ENCODE measurements at regions not wholly inside any gene's neighbourhood (a gene's known extent, or its start where the extent isn't known, plus 50 kb on each side); places are given as distances from the start of the nearest gene placed in this dataset.
"Not testable (repeated sequence)": the region's sequence is repeated elsewhere in the genome, so short reads cannot be mapped to it uniquely, and the experiment has no call there.

- peaks cover 0 to 17% (median 9%) of the 10 kb centered on the region in 8 donors for H3K9me3 Mint-ChIP-seq
- intact Hi-C loops (cut with micrococcal nuclease) = no loop called here
- ChIA-PET CTCF (ENCODE audit: partially characterized antibody) (no interaction called here), POLR2A (ENCODE audit: partially characterized antibody) (no interaction called here)
- no peak for DNase-seq
- H3K27ac Mint-ChIP-seq = no peak overlapping the region
- Histone ChIP-seq H3K27me3 (ENCODE audit: insufficient read depth, low read length) (no peaks in the 10 kb centered on the region), H3K36me3 (ENCODE audit: insufficient read depth, low read length) (no peaks in the 10 kb centered on the region), H3K9me3 (ENCODE audit: control insufficient read depth in 1 of 2, low read length in 2 of 2) (no peaks in the 10 kb centered on the region), H3K27ac (ENCODE audit: low read depth, low read length) (no peak overlapping the region), H3K4me1 (ENCODE audit: insufficient read depth, low read length) (no peaks in the 10 kb centered on the region), H3K4me3 (ENCODE audit: low read length in 2 of 2) (no peak overlapping the region)
- no peaks in the 10 kb centered on the region for H3K36me3 Mint-ChIP-seq
- H3K4me3 Mint-ChIP-seq = no peak overlapping the region
- no peaks in the 10 kb centered on the region for H3K27me3 Mint-ChIP-seq
- H3K4me1 Mint-ChIP-seq = no peaks in the 10 kb centered on the region
These were observed 1365.6 kb downstream of the OLFM4 start for GRCh38 chr13:54394085-54394700.

DNA sequence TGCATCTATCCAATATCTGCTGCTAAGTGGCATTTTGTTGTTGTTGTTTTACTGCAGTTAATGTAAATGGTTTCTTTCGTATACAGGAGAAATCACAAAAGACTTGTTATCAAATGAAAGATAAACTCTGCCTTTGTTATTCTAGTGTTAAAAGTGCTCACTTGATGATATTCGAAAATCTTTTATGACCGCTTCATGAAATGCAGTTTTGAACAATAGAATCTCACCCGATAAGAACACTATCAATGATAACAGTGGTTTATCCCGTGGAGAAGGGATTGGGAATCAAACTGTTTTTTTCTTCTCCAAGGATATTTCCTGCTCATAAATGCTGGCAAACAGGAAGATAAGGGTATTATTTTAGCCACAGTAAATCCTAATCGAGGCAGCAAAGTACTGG is 1366.3 kb downstream of the OLFM4 start:
- H3K36me3 Mint-ChIP-seq = no peaks in the 10 kb centered on the region
- no peak overlapping the region for H3K4me3 Mint-ChIP-seq
- ChIA-PET CTCF (ENCODE audit: partially characterized antibody) (no interaction called here), POLR2A (ENCODE audit: partially characterized antibody) (no interaction called here)
- Histone ChIP-seq H3K9me3 (ENCODE audit: control insufficient read depth in 1 of 2, low read length in 2 of 2) (no peaks in the 10 kb centered on the region), H3K27ac (ENCODE audit: low read depth, low read length) (no peak overlapping the region), H3K4me3 (ENCODE audit: low read length in 2 of 2) (no peak overlapping the region), H3K36me3 (ENCODE audit: insufficient read depth, low read length) (no peaks in the 10 kb centered on the region), H3K4me1 (ENCODE audit: insufficient read depth, low read length) (no peaks in the 10 kb centered on the region), H3K27me3 (ENCODE audit: insufficient read depth, low read length) (no peaks in the 10 kb centered on the region)
- no peaks in the 10 kb centered on the region for H3K27me3 Mint-ChIP-seq
- no peaks in the 10 kb centered on the region for H3K4me1 Mint-ChIP-seq
- intact Hi-C loops (cut with micrococcal nuclease) = no loop called here
- no peak overlapping the region for H3K27ac Mint-ChIP-seq
- peaks cover 0 to 21% (median 7%) of the 10 kb centered on the region in 8 donors for H3K9me3 Mint-ChIP-seq
- no peak for DNase-seq

DNA sequence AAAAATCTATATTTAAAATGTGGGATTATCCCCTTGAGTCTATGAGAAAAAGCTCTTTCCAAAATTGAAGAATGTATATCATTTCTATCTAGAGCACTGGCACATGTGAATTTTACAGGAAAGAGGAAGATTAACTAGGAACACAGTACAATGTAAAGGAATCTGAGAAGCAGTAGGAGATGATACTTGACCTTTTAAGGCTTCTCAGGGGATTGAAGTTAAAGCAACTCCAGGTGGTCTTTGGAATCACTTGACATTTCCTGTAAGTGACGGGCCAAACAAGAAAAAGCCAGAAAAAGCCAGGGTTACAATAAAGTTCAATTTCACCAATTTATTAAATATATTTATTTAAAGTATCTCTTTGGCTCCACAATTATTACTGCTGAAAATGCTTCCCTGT is 1373.9 kb downstream of the OLFM4 start:
- no peaks in the 10 kb centered on the region for H3K4me1 Mint-ChIP-seq
- no peak overlapping the region for H3K27ac ChIP-seq (ENCODE audit: low read depth, low read length)
- ChIA-PET POLR2A (ENCODE audit: partially characterized antibody) (no interaction called here), CTCF (ENCODE audit: partially characterized antibody) (no interaction called here)
- DNase-seq = no peak
- H3K4me1 ChIP-seq (ENCODE audit: insufficient read depth, low read length) = no peaks in the 10 kb centered on the region
- no peaks in the 10 kb centered on the region for H3K27me3 ChIP-seq (ENCODE audit: insufficient read depth, low read length)
- H3K27ac Mint-ChIP-seq = no peak overlapping the region
- H3K9me3 ChIP-seq (ENCODE audit: control insufficient read depth in 1 of 2, low read length in 2 of 2) = no peaks in the 10 kb centered on the region
- H3K36me3 Mint-ChIP-seq = no peaks in the 10 kb centered on the region
- no peak overlapping the region for H3K4me3 ChIP-seq (ENCODE audit: low read length in 2 of 2)
- H3K36me3 ChIP-seq (ENCODE audit: insufficient read depth, low read length) = no peaks in the 10 kb centered on the region
- intact Hi-C loops (cut with micrococcal nuclease) = no loop called here
- H3K4me3 Mint-ChIP-seq = no peak overlapping the region
- H3K9me3 Mint-ChIP-seq = peaks cover 0 to 15% (median 11%) of the 10 kb centered on the region in 8 donors
- no peaks in the 10 kb centered on the region for H3K27me3 Mint-ChIP-seq

DNA sequence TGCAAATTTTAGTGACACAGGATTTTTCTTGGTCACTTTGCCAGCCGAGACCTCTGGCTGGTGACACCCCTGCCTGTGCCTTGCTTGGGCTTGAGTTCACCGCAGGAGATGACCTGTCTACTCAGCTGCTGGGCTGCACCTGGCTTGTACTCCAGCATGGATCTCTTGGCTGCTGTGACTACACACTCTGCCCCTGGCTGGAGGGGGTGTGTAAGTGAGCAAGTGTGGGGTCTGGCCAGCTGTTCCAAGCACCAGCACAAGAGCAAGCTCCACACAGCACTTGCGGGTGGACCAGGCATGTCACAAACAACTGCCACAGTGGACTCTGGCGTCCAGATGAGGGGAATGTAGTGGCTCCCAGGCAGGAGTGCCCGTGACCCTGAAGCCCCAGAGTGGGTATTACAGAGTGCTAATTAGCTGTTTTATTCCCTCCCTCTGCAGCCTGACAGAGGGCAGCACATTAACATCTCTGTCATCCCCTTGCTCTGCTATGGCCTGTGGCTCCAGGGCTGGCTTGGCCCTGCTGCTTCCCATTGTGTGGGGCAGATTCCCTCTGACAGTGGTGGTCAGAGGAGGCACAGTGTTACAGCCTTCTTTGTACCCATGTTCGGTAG is 1387.2 kb downstream of the OLFM4 start:
- intact Hi-C loops (cut with micrococcal nuclease) = no loop called here
- CTCF ChIA-PET (ENCODE audit: partially characterized antibody) = no interaction called here
- H3K9me3 ChIP-seq (ENCODE audit: control insufficient read depth in 1 of 2, low read length in 2 of 2) = no peaks in the 10 kb centered on the region
- no peaks in the 10 kb centered on the region for H3K4me1 ChIP-seq (ENCODE audit: insufficient read depth, low read length)
- H3K36me3 ChIP-seq (ENCODE audit: insufficient read depth, low read length) = no peaks in the 10 kb centered on the region
- no peaks in the 10 kb centered on the region for H3K4me1 Mint-ChIP-seq
- H3K27me3 Mint-ChIP-seq = no peaks in the 10 kb centered on the region
- no peak overlapping the region for H3K27ac ChIP-seq (ENCODE audit: low read depth, low read length)
- DNase-seq = no peak
- H3K27me3 ChIP-seq (ENCODE audit: insufficient read depth, low read length) = no peaks in the 10 kb centered on the region
- H3K27ac Mint-ChIP-seq = no peak overlapping the region
- no peak overlapping the region for H3K4me3 ChIP-seq (ENCODE audit: low read length in 2 of 2)
- no peaks in the 10 kb centered on the region for H3K36me3 Mint-ChIP-seq
- peaks cover 2 to 20% (median 6%) of the 10 kb centered on the region in 8 donors for H3K9me3 Mint-ChIP-seq
- H3K4me3 Mint-ChIP-seq = no peak overlapping the region
- POLR2A ChIA-PET (ENCODE audit: partially characterized antibody) = no interaction called here

GRCh38 chr13:54422946-54423345 is 1394.3 kb downstream of the OLFM4 start:
- POLR2A ChIA-PET (ENCODE audit: partially characterized antibody); H3K36me3 ChIP-seq (ENCODE audit: insufficient read depth, low read length); H3K36me3 Mint-ChIP-seq; H3K4me3 ChIP-seq (ENCODE audit: low read length in 2 of 2); CTCF ChIA-PET (ENCODE audit: partially characterized antibody); DNase-seq; H3K4me1 ChIP-seq (ENCODE audit: insufficient read depth, low read length); H3K27me3 Mint-ChIP-seq; H3K27me3 ChIP-seq (ENCODE audit: insufficient read depth, low read length); H3K9me3 ChIP-seq (ENCODE audit: control insufficient read depth in 1 of 2, low read length in 2 of 2); H3K27ac ChIP-seq (ENCODE audit: low read depth, low read length); H3K4me3 Mint-ChIP-seq; intact Hi-C loops (cut with micrococcal nuclease); H3K4me1 Mint-ChIP-seq; H3K27ac Mint-ChIP-seq: not testable (repeated sequence)
- peaks cover 0 to 16% (median 9%) of the 10 kb centered on the region in 8 donors for H3K9me3 Mint-ChIP-seq

DNA sequence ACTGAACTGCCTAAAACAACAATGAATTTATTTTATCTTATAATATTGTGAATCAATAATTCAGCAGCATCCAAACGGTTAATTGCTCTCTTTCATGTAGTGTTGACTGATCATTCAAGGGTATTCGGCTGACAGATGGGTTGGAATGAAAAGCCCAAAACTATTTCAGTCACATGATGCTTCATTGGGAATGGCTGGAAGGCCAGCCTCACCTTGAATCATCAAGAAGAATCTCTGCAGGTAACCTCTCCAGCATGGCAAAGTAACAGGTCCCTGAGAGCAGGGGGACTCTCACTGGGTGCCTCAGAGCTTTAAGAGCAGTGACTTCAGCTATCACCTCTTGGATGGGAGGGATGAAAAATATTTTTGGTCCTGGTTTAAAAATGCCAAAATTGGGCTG is 1395.7 kb downstream of the OLFM4 start:
- DNase-seq = no peak
- Histone ChIP-seq H3K9me3 (ENCODE audit: control insufficient read depth in 1 of 2, low read length in 2 of 2) (no peaks in the 10 kb centered on the region), H3K36me3 (ENCODE audit: insufficient read depth, low read length) (no peaks in the 10 kb centered on the region), H3K27ac (ENCODE audit: low read depth, low read length) (no peak overlapping the region), H3K27me3 (ENCODE audit: insufficient read depth, low read length) (no peaks in the 10 kb centered on the region), H3K4me3 (ENCODE audit: low read length in 2 of 2) (no peak overlapping the region), H3K4me1 (ENCODE audit: insufficient read depth, low read length) (no peaks in the 10 kb centered on the region)
- intact Hi-C loops (cut with micrococcal nuclease) = no loop called here
- ChIA-PET CTCF (ENCODE audit: partially characterized antibody) (no interaction called here), POLR2A (ENCODE audit: partially characterized antibody) (no interaction called here)
- no peak overlapping the region for H3K27ac Mint-ChIP-seq
- H3K9me3 Mint-ChIP-seq = peaks cover 0 to 16% (median 10%) of the 10 kb centered on the region in 8 donors
- no peaks in the 10 kb centered on the region for H3K36me3 Mint-ChIP-seq
- no peaks in the 10 kb centered on the region for H3K27me3 Mint-ChIP-seq
- H3K4me3 Mint-ChIP-seq = no peak overlapping the region
- no peaks in the 10 kb centered on the region for H3K4me1 Mint-ChIP-seq

- Mint-ChIP-seq H3K4me3 (no peak overlapping the region), H3K27me3 (no peaks in the 10 kb centered on the region), H3K27ac (no peak overlapping the region), H3K36me3 (no peaks in the 10 kb centered on the region), H3K4me1 (no peaks in the 10 kb centered on the region), H3K9me3 (peaks cover 2 to 26% (median 7%) of the 10 kb centered on the region in 8 donors)
- Histone ChIP-seq H3K27me3 (ENCODE audit: insufficient read depth, low read length) (no peaks in the 10 kb centered on the region), H3K9me3 (ENCODE audit: control insufficient read depth in 1 of 2, low read length in 2 of 2) (peaks cover 0 to 4% of the 10 kb centered on the region in 2 donors), H3K36me3 (ENCODE audit: insufficient read depth, low read length) (no peaks in the 10 kb centered on the region), H3K27ac (ENCODE audit: low read depth, low read length) (no peak overlapping the region), H3K4me3 (ENCODE audit: low read length in 2 of 2) (no peak overlapping the region), H3K4me1 (ENCODE audit: insufficient read depth, low read length) (no peaks in the 10 kb centered on the region)
- CTCF ChIA-PET (ENCODE audit: partially characterized antibody) = no interaction called here
- POLR2A ChIA-PET (ENCODE audit: partially characterized antibody) = no interaction called here
- DNase-seq = no peak
- intact Hi-C loops (cut with micrococcal nuclease) = no loop called here
These were observed 1405.0 kb downstream of the OLFM4 start for GRCh38 chr13:54433493-54434206.
